Head of caudate nucleus (tissue), 42 donors: ENCODE measurements at regions not wholly inside any gene's neighbourhood (a gene's known extent, or its start where the extent isn't known, plus 50 kb on each side); places are given as distances from the start of the nearest gene placed in this dataset.
"Not testable (repeated sequence)": the region's sequence is repeated elsewhere in the genome, so short reads cannot be mapped to it uniquely, and the experiment has no call there.

Experiments
- DNase-seq, 42 donors: peaks; one replicate each; pipeline versions ENCODE4 v3.0.0 to v3.0.0-alpha.2; 2020 to 2021; ENCODE audit warnings: mixed read lengths in 7 of 42
- intact Hi-C: fragments of 100-400 bp; cut with DNase I; formaldehyde crosslinking; loops from one replicate; pipeline ENCODE4 v1.15.0; 2022

- DNase-seq, intact Hi-C loops: not testable (repeated sequence)
Observed at GRCh38 chr16:33583702-33584101, 124.3 kb downstream of the TP53TG3F start.

GRCh38 chr16:33588589-33588988 lies 129.2 kb downstream of the TP53TG3F start:
- intact Hi-C loops, DNase-seq: not testable (repeated sequence)

- DNase-seq: peak in 2 of 42 donors; percentile 2 to 31
- intact Hi-C loops: not testable (repeated sequence)
Observed at GRCh38 chr16:33593344-33593743, 133.9 kb downstream of the TP53TG3F start.

GRCh38 chr16:33595074-33595473 lies 135.7 kb downstream of the TP53TG3F start:
- intact Hi-C loops, DNase-seq: not testable (repeated sequence)

GRCh38 chr16:33601029-33601428 lies 141.6 kb downstream of the TP53TG3F start:
- DNase-seq, intact Hi-C loops: not testable (repeated sequence)

- DNase-seq, intact Hi-C loops: not testable (repeated sequence)
Observed at GRCh38 chr16:33623535-33624077, 164.2 kb downstream of the TP53TG3F start.

GRCh38 chr16:33628895-33629294 lies 169.5 kb downstream of the TP53TG3F start:
- intact Hi-C loops, DNase-seq: not testable (repeated sequence)

- DNase-seq, intact Hi-C loops: not testable (repeated sequence)
Observed at GRCh38 chr16:33631713-33632112, 172.3 kb downstream of the TP53TG3F start.

GRCh38 chr16:33634057-33634456 lies 174.6 kb downstream of the TP53TG3F start:
- intact Hi-C loops, DNase-seq: not testable (repeated sequence)

- DNase-seq, intact Hi-C loops: not testable (repeated sequence)
Observed at GRCh38 chr16:33636760-33637159, 177.3 kb downstream of the TP53TG3F start.

GRCh38 chr16:33643270-33643669 lies 183.9 kb downstream of the TP53TG3F start:
- intact Hi-C loops, DNase-seq: not testable (repeated sequence)

GRCh38 chr16:33643698-33644381 lies 184.4 kb downstream of the TP53TG3F start:
- DNase-seq, intact Hi-C loops: not testable (repeated sequence)

GRCh38 chr16:33646386-33646785 lies 187.0 kb downstream of the TP53TG3F start:
- intact Hi-C loops, DNase-seq: not testable (repeated sequence)

GRCh38 chr16:33655756-33656155 lies 196.3 kb downstream of the TP53TG3F start:
- intact Hi-C loops, DNase-seq: not testable (repeated sequence)

- intact Hi-C loops, DNase-seq: not testable (repeated sequence)
Observed at GRCh38 chr16:33656394-33656793, 197.0 kb downstream of the TP53TG3F start.

GRCh38 chr16:33657717-33658116 lies 198.3 kb downstream of the TP53TG3F start:
- intact Hi-C loops, DNase-seq: not testable (repeated sequence)

GRCh38 chr16:33680791-33681190 lies 221.4 kb downstream of the TP53TG3F start:
- DNase-seq, intact Hi-C loops: not testable (repeated sequence)

- DNase-seq: not testable (repeated sequence)
Observed at GRCh38 chr16:33700320-33700719, 240.9 kb downstream of the TP53TG3F start.

GRCh38 chr16:33706845-33707590 lies 247.6 kb downstream of the TP53TG3F start:
- intact Hi-C loops: not testable (repeated sequence)

More at GRCh38 chr16:33700320-33700719, 240.9 kb downstream of the TP53TG3F start:
- intact Hi-C loops: not testable (repeated sequence)

GRCh38 chr16:33707591-33707934 lies 248.2 kb downstream of the TP53TG3F start:
- intact Hi-C loops, DNase-seq: not testable (repeated sequence)

More at GRCh38 chr16:33706845-33707590, 247.6 kb downstream of the TP53TG3F start:
- not testable (repeated sequence) for DNase-seq
